ENCODE measurements at regions not wholly inside any gene's neighbourhood (a gene's known extent, or its start where the extent isn't known, plus 50 kb on each side); places are given as distances from the start of the nearest gene placed in this dataset.
"Not testable (repeated sequence)": the region's sequence is repeated elsewhere in the genome, so short reads cannot be mapped to it uniquely, and the experiment has no call there.

DNA sequence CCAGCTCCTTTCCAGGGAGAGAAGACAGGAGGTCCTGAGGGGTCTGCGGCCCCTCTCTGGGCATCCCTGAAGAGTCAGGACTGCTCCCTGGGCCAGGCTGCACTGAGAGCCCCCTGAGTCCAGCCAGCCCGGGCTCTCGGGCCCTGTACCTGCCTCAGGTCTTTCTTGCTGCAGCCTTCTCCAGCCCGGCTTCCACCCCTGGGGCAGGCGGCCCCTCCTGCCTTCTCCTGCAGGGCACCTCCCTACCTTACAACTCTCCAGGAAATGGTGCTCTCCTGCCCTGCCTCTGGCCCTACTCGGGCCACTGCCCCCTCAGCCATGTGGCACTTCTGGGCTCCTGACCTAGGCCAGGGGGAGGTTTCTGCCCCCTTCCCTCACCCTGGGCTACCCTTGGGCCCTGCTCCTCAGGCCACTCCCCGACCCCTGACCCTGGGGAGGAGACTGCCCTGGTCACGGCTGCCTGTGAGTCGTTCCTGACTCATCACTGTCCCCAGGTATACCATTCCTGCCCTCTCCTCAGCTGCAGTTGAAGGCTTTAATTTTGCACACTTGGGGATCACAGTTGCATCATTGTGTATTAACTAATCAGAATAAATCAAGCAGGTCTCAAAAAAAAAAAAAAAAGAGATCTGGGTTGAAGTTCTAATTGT, 251.1 kb downstream of the NXPE2 start:
- DNase-seq (ENCODE audit: low read depth): no peak

DNA sequence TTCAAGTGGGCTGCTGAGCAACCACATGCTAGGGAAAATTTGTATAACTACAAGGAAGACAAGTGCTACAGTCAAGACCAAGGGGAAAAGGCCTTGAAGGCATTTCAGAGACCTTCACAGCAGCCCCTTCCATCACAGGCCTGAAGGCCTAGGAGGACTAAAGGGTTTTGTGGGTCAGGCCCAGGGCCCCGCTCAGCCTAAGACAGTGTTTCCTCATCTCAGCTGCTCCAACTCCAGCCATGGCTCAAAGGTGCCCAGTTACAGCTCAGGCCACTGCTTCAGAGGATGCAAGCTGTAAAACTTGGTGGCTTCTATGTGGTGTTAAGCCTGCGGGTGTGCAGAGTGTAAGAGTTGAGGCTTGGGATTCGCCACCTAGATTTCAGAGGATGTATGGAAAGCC, 260.5 kb downstream of the NXPE2 start:
- no peak for DNase-seq (ENCODE audit: low read depth)

DNA sequence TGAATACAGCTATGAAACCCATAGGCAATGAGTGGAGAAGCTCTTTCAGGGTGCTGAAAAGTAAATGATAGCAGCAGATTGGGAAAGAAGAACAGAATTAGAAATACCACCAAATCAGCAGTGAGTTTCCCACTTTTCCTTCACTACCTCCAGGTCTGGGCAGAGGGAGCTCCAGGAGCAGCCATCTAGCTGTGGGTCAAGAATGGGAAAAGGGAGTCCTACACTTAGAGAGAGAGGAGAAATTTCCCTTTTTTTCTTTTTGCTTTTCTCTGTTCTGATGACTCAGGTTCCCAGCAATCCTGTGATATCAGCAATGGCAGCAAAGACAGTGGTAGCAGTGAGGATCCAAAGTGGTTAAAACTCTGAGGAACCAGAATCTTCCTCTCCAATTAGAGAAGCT, 263.9 kb downstream of the NXPE2 start:
- DNase-seq (ENCODE audit: low read depth): no peak

DNA sequence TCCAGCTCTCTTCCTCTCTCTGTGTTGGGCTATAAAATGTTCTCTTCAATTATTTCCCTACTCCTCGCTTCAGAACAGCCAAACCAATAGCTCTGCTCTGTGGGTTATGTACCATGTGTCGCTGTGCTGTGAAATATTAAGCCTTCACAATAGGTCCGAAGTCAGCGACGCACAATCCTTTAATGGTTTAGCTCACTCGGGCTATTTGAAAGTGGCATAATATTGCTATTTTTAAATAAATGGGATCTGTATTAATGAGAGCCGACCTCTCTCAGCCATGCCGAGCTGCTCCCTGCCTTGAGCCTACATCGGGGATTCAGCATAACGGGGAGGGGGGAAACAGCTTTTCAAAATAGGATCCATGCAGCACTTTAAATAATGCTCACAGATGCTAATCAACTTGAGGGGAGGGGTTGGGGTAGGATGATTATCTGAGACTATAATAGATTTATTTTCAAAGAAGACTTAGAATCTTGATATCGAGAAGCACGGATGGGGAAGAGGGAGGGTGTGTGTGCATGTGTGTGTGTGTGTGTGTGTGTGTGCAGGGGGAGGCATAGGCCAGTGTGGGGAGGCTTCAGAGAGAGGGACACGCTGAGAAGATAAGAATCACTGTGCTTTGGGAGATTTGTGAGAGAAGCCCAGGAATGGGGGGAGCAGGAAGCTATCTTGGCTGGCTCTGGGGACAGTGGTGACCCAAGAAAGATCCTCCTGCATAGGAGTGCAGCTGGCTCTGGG, 271.5 kb downstream of the NXPE2 start:
- DNase-seq (ENCODE audit: low read depth): no peak

DNA sequence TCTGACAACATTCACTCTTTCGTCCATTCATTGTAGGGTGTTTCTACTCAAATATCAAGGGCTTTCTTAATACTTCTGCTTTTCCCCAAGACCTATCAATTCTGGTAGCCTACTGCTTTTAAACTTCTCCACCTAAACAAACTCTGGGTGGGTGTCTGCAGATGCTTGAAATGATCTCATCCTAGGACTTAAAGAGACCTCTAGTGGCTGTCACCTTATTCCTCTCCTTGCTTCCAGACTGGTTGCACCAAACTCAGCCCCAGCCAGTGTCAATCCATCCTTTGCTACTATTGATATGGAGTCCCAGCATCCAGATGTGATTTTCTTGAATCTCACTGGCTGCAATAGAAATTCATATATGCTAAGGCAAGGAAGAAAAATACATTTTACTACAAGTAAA, 274.7 kb downstream of the NXPE2 start:
- DNase-seq (ENCODE audit: low read depth): no peak

DNA sequence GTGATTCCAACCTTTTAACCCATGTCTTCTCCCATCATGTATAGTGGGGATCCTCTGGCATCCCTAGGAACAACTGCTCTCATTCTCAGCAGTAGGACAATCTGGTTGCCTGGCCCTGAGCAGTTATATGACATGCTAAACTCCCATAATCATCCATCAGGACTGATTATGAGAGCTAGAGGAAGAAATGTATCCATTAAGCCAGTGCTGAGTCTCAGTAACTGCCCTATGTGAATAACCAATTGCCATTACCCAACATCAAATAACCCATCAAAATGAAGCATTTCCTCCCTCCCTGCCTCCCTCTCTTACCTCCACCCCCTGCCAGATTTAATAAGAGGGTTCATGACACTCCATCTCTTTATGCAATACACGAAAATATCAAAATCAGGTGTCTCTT, 277.6 kb downstream of the NXPE2 start:
- DNase-seq (ENCODE audit: low read depth): no peak

DNA sequence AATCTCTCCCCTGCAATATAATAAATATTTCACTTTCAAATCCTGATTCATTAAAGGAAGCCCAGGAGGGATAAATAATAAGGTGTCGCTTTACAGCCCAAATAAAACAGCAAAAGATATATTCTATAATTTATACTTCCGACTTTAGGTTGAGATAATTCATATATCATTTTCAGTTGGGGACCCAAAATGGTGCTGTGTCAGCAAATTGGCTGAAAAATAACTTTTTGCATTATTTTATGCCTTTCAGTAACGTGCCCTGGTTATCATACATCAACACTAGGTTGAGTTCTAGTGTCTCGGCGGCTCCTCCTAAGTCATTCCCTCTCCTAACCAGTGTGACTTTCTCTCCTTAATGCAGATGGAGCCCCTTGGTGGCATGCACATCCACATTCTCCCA, 278.2 kb downstream of the NXPE2 start:
- no peak for DNase-seq (ENCODE audit: low read depth)

DNA sequence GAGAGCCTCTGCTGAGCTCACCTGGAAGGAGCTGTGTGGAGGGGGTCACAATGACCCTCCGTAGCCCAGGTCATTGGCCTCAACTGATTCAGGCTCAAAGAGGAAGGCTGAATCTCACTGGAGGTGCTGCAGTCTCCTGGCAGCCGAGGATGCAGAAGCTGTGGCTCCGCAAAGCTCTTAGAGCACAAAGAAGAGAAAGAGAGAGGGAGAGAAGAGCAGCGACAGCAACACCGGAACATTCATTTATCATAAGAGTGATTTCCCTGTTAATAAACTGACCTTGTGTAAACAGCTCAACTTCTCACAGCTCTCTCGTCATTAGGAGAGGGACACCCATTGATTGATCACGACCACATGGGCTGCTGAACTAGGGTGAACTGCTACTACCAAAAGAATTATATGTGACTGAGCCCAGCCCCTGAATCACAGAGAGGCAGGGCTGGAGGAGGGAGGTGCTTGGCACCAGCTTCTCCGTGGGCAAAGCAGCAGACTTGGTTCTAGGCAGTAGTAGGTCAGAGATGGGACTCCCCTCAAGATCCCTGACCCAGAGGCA, 281.7 kb downstream of the NXPE2 start:
- DNase-seq (ENCODE audit: low read depth): no peak

DNA sequence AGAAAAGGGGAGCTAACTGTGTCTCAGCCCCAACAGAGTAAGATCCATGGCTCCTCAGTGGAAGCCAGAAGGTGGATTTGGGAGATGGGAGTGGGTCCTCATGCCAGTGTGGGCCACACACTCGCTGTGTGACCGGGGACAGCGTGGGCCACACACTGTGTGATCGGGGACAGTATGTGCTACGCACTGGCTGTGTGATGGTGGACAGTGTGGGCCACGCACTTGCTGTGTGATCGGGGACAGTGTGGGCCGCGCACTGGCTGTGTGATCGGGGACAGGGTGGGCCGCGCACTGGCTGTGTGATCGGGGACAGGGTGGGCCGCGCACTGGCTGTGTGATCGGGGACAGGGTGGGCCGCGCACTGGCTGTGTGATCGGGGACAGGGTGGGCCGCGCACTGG, 282.5 kb downstream of the NXPE2 start:
- not testable (repeated sequence) for DNase-seq (ENCODE audit: low read depth)

DNA sequence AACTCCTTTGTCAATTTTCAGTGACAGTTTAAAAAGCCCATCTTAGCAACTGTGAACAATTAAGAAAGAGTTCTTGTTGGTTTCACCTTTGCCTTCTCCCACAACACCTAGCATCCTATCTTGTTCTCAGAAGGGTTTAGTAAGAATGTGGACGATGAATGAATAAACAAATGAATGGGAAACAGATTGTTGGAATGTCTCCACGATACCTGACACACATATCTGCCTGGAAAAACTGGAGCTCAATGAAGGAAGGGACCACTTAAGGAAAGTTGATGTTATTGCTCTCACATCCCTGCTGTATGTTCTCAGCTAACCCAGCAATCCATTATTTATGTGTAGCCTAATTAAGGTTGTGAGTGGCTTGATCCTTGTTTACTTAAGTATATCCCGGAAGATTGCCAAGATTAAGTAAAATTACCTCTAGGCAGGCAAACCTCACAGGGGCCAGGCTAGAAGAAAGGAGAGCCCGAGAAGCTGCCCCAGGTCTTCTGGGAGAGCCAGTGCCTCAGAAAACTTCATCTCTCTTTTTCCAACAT, 286.4 kb downstream of the NXPE2 start:
- DNase-seq (ENCODE audit: low read depth): no peak

DNA sequence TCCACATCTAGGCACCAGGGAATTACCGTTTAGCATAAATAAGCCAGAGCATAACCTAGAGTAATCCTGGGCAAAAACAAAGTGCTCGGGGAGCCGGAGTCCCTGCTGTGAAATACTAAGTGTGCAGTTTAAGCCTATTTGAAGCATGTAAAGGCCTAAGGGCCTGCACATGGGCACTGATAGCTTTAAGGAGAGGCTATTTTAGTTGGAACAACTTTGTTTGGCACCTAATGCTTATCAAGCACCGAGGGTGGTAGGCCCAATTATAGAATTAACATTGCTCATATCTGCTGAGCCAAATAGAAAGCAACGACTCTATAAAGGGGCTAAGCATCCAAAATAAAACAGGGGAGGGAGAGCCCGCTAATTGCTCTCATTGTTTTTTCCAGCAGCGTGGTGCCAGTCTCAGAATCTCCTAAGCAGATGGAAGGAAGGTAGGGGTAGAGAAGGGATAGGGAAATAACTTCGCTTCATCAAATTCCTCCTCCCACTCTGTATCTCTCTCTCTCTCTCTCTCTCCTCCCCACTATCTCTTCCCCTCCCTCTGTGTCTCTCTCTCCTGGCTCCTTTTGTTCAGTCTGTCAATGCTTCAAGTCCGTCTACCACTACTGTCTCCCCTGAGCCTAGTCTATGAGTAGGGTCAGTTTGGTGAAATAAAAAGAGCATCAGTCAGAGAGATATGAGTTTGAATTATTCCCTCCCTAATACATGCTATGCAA, 292.8 kb downstream of the NXPE2 start:
- no peak for DNase-seq (ENCODE audit: low read depth)

DNA sequence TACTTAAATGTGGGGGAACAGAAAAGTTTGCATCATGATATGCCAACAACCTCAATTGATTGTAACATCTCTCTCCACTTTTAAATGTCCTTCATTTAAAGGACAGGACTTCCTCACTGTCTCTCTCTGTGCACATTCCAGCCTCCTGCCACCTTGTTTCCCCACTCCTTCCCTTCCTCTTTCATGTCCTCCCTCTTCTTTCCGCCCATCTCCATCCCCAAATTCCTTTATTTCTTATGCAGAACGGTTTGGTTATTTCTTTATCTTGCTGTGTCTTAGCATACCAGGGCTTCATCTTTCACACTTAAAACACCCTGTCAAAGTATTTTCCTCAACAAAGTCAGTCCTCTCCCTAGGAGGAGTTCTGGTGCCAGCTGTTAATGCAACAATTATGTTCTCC, 293.8 kb downstream of the NXPE2 start:
- no peak for DNase-seq (ENCODE audit: low read depth)

DNA sequence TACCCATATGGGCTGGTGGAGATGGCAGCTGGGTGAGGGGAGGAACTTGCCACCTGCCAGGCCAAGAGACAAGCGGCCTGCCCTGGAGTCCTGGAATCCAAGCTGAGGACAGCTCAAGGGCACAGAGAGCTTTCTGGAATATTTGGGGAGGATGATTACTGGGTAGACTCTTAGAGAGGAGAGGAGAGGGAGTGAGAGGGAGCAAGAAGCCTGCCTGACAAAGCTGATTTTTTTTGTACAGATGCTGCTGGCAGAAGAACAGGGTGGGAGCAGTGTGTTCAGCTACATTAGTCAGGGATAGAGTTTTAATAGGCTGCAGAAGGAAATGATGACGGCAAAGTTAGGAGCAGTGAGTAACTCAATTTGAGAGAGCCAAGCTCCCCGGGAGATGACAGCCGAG, 299.3 kb downstream of the NXPE2 start:
- DNase-seq (ENCODE audit: low read depth): no peak

DNA sequence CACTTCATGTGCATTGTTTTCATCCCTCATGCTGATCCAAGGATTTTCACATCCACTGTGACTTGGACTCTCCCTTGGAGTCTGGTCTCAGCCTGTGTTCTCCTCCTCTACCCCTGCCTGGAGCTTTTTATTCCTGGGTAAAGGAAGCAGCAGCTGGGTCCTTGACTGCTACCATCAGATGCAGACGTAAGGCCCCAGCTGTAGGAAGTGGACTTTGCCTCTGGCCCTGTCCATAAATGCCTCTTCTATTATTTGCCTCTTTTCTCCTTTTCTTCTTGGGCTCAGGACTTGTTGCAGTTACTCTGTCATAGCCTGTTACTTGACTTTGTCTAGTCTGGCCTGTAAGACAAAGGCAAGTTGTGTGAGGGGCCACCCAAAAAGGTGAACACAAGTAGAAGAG, 303.8 kb downstream of the NXPE2 start:
- DNase-seq (ENCODE audit: low read depth): no peak

DNA sequence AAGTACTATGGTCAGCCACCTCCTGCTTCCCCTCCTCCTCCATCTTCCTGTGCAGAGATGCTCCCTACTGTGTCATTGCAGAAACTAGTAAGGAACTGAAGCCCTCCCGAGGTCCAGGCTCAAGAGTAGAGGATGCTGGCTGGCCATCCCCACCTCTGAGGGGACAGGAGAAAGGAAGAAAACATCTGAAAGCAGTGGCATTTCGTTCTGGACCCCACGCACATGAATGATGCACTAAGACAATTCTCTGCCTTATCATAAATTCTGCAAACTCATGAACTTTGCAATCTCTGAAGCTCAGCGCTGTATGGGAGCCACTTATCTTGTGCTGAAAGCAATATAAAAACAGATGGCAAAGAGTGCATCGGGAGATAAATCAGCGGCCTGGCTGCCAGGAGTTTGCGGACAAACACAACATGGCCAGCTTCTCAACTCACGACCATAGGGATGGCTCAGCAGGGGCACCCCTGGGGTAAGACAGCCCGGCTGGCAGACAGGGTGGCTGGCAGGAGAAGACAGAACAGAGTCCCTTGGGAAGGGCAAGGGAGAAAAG, 306.4 kb downstream of the NXPE2 start:
- DNase-seq (ENCODE audit: low read depth): no peak

DNA sequence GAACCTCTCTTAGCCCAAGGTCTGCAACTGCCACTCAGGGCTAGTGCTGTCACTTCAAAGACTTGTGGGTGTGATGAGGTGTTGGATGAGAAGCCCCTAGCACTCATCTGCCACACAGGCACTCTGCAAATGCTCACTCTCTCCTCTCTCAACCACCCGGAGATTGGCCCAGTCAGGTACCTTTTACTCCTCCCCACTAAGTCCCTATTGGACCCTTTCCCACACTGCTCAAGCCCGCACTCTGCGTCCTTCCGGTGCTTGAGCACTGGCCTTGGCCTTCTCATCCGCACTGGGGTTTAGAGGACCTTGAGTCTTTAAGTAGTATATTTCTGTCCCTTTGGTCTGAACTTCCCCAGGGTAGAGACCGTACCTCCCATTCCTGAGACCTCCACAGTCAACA, 308.0 kb downstream of the NXPE2 start:
- DNase-seq (ENCODE audit: low read depth): no peak

DNA sequence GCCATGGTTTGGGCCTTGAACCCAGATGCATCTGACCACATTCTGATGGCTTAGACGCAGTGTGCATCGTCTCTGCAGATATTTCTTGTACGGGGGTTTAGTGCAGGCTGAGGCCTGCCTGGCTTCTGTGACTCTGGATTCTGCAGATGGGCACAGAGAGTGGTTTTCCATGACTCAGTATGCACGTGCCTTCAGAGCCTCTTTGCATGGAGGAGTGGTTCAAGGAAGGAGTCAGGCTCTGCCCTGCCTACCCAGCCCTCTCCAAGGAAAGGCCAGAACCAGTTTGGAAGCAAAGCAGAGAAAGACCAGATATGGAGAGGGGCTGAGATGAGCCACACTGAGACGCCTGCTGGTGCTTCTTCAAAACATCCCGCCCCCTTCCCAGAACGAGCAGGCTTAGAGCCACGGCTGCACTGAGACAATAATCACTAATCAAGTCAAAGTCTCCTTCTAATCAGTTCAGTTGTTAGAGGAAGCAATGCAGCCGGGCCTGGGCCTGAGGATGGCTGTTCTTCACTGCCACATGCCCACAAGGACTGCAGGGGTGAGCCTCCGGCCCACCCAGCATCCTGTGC, 308.9 kb downstream of the NXPE2 start:
- DNase-seq (ENCODE audit: low read depth): peak; percentile 27

DNA sequence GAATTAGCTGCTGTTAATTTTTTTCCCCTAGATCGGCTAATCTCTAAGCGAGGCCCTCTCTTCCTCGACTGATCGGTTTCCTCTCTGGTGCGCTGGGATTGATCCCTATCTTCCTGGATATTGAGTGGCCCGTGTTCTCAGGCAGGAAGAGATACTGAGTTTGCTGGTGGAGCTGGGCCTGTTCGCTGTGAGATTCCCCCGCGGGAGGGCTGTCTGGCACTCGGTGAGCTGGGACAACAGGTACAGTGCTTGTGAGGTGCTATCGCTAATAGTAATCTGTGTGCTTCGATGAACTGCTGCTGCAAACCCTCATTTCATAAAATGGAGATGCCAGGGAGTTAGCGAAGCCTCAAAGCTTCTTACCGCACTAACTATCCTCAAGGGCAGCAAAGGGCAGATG, 310.3 kb downstream of the NXPE2 start:
- no peak for DNase-seq (ENCODE audit: low read depth)

DNA sequence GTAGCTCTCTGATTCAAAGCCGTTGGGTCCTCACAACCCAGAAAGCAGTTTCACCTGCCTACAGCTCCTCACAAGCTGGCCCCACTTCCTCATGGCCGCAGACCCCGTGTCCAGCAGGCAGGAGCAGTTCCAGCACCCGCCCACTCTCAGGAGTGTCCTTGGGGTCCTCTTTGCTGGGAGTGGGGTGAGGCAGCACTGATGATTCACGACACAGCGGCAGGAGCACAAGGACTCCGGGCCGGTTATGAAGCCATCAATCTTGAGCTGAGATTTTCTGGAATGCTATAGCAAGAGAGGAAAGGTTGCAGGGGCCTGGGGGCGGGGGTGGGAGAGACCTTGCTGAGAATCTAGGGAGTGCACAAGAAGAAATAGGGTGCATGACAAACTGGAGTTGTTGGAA, 311.2 kb downstream of the NXPE2 start:
- no peak for DNase-seq (ENCODE audit: low read depth)

DNA sequence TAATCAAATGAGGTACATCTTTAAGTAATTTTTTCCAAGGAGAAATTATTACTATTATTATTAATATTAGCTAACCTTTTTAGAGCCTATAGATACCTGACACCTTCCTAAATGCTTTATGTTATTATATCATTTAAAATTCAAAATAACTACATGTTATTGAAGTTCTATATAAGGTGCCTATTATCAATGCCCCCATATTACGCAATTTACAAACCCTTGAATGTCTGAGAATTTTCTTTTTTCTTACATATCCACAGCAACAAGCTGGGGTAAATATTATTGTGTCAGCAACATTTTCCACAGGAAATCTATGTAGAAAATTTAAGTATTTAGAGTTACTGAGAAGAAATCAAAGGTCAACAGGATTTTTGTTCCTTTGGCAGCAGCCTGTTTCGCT, 327.3 kb downstream of the NXPE2 start:
- DNase-seq (ENCODE audit: low read depth): no peak

DNA sequence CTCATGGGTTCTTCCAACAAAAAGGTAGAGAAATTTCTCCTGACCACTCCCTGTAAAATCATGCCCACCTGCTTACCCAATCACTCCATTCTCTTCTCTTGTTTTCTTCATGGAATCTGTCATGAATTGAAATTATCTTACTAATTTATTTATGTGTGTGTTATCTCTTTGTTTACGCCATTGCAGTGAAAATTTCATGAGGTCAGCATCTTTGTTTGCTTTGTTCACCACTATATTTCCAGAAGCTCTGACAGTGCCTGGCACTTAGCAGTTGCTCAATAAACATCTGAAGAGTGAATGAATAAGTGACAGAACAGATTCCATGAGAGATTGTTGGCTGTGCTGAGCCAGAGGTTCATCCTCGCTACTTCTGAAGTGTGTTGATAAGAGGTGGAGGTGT, 329.5 kb downstream of the NXPE2 start:
- no peak for DNase-seq (ENCODE audit: low read depth)

DNA sequence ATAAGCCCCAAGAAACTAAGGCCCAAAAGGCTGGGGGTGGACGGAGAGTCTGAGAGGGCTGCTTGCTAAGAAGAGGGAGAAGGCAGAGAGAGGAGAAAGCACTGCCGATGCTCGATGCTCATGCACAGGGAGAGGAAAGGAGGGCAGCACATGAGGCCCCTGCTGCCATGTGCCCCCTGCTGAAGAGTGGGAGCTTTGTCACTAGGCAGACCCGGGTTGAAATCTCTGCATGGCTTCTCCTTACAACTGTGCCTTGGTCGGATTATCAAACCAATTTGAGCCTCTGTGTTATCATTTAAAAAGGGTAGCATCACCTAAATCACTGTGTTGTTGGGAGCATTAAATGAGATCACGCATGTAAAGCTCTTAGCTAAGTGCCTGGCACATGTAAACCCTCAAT, 330.5 kb downstream of the NXPE2 start:
- no peak for DNase-seq (ENCODE audit: low read depth)
